ENCODE measurements at regions not wholly inside any gene's neighbourhood (a gene's known extent, or its start where the extent isn't known, plus 50 kb on each side); places are given as distances from the start of the nearest gene placed in this dataset.
"Not testable (repeated sequence)": the region's sequence is repeated elsewhere in the genome, so short reads cannot be mapped to it uniquely, and the experiment has no call there.

DNA sequence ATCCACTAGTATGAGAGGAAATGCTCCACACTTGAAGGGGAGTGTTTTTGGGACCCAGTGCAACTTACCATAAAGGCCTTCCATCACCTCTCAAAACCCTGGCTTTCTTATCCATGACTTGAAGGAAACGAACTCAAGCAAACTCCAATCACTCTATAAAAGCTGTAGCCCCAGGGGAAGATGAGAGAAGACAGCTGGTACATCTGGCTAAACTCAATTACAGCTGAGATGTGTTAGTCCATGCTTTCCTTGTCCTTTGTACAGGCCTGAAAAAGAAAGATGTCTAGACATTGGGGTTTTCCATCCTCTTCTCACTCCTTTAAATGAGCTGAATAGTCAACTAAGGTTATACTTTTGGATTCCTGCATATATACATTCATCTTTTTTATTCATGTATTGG, 89.5 kb upstream of the ANKRD30A start:
- H3K9me3 ChIP-seq (replicated peaks; ENCODE audit: insufficient read depth, low read length) = no peaks in the 10 kb centered on the region
- no peaks in the 10 kb centered on the region for H3K79me2 ChIP-seq (ENCODE audit: low read length)
- H3K9me2 ChIP-seq (replicated peaks; ENCODE audit: insufficient read depth, low read length) = no peaks in the 10 kb centered on the region
- H3F3A ChIP-seq (ENCODE audit: insufficient read depth, low read length) = no peaks in the 10 kb centered on the region
- H3K4me3 ChIP-seq (ENCODE audit: low read length) = no peak overlapping the region
- H3K27me3 ChIP-seq (replicated peaks; ENCODE audit: insufficient read depth, low read length) = no peaks in the 10 kb centered on the region
- no peak for DNase-seq
- no peak overlapping the region for H3K27ac ChIP-seq (ENCODE audit: low read length)
- H3K4me2 ChIP-seq (ENCODE audit: low read depth, low read length) = no peak overlapping the region
- H3K9ac ChIP-seq (ENCODE audit: low read length) = no peak overlapping the region
- no peaks in the 10 kb centered on the region for H3K4me1 ChIP-seq (ENCODE audit: low read length)
- no peak overlapping the region for H2AFZ ChIP-seq (ENCODE audit: low read length)
- no peaks in the 10 kb centered on the region for H3K36me3 ChIP-seq (replicated peaks; ENCODE audit: insufficient read depth, low read length)
- no peak for TF ChIP-seq EZH2 (optimal IDR thresholded peaks at IDR 0.05; ENCODE audit: low read depth, low read length)
- TF ChIP-seq EZH2phosphoT487 (IDR thresholded peaks at IDR 0.05; ENCODE audit: low read length) = no peak
- TF ChIP-seq, protein P1, sequence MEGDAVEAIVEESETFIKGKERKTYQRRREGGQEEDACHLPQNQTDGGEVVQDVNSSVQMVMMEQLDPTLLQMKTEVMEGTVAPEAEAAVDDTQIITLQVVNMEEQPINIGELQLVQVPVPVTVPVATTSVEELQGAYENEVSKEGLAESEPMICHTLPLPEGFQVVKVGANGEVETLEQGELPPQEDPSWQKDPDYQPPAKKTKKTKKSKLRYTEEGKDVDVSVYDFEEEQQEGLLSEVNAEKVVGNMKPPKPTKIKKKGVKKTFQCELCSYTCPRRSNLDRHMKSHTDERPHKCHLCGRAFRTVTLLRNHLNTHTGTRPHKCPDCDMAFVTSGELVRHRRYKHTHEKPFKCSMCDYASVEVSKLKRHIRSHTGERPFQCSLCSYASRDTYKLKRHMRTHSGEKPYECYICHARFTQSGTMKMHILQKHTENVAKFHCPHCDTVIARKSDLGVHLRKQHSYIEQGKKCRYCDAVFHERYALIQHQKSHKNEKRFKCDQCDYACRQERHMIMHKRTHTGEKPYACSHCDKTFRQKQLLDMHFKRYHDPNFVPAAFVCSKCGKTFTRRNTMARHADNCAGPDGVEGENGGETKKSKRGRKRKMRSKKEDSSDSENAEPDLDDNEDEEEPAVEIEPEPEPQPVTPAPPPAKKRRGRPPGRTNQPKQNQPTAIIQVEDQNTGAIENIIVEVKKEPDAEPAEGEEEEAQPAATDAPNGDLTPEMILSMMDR (IDR thresholded peaks at IDR 0.05; ENCODE audit: low read length) = no peak
- H4K20me1 ChIP-seq (ENCODE audit: insufficient read depth, low read length) = no peaks in the 10 kb centered on the region

DNA sequence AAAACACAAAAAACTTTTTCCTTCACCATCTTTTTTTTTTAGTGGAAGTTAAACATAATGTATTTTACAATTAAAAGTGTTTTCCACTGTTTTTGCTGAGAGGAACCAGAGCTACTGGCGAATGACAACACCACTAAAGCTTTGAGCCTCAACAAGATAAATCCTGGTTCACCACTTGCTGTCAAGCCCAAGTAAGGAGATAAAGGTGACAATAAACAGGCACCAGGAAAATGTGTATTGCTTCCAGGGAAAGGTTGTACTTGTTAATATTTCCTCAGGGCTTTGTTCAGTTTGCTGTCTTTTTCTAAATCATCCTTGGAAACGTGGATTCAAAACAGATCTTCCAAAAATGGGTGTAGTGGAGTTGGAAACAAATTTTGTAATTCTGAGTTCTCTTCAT, 109.9 kb upstream of the ANKRD30A start:
- Histone ChIP-seq H3K36me3 (replicated peaks; ENCODE audit: insufficient read depth, low read length) (no peaks in the 10 kb centered on the region), H3K27me3 (replicated peaks; ENCODE audit: insufficient read depth, low read length) (no peaks in the 10 kb centered on the region), H2AFZ (ENCODE audit: low read length) (no peak overlapping the region), H3K4me3 (ENCODE audit: low read length) (no peak overlapping the region), H3F3A (ENCODE audit: insufficient read depth, low read length) (no peaks in the 10 kb centered on the region), H3K4me1 (ENCODE audit: low read length) (no peaks in the 10 kb centered on the region), H3K79me2 (ENCODE audit: low read length) (no peaks in the 10 kb centered on the region), H3K9me3 (replicated peaks; ENCODE audit: insufficient read depth, low read length) (no peaks in the 10 kb centered on the region), H3K4me2 (ENCODE audit: low read depth, low read length) (no peak overlapping the region), H3K9me2 (replicated peaks; ENCODE audit: insufficient read depth, low read length) (no peaks in the 10 kb centered on the region), H3K9ac (ENCODE audit: low read length) (no peak overlapping the region), H3K27ac (ENCODE audit: low read length) (no peak overlapping the region), H4K20me1 (ENCODE audit: insufficient read depth, low read length) (no peaks in the 10 kb centered on the region)
- DNase-seq = no peak
- TF ChIP-seq EZH2 (optimal IDR thresholded peaks at IDR 0.05; ENCODE audit: low read depth, low read length) = no peak
- TF ChIP-seq EZH2phosphoT487 (IDR thresholded peaks at IDR 0.05; ENCODE audit: low read length) = no peak
- TF ChIP-seq, protein P1 (IDR thresholded peaks at IDR 0.05; ENCODE audit: low read length) = no peak

DNA sequence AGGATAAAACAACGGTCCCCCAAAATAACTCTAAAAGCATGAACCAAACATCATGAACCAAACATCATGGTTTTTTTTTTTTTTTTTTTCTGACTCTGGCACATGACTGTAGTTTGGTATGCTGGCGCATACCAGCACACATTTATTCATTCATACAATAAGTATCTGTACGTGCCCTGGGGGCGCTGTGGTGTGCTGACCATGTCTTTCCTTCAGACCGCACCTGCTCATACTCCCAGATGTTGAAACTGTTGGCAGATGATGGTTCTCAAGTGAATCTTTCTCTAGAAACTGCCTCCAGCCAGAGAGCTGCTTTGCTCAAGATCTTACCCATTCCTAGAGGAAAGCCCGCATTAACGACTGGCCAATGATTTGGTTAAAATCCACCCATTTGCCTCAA, 114.7 kb upstream of the ANKRD30A start:
- H3K9me2 ChIP-seq (replicated peaks; ENCODE audit: insufficient read depth, low read length) = no peaks in the 10 kb centered on the region
- H3K4me3 ChIP-seq (ENCODE audit: low read length) = no peak overlapping the region
- no peak overlapping the region for H3K4me2 ChIP-seq (ENCODE audit: low read depth, low read length)
- no peak overlapping the region for H3K9ac ChIP-seq (ENCODE audit: low read length)
- no peaks in the 10 kb centered on the region for H4K20me1 ChIP-seq (ENCODE audit: insufficient read depth, low read length)
- H3K4me1 ChIP-seq (ENCODE audit: low read length) = no peaks in the 10 kb centered on the region
- no peaks in the 10 kb centered on the region for H3K79me2 ChIP-seq (ENCODE audit: low read length)
- no peaks in the 10 kb centered on the region for H3K9me3 ChIP-seq (replicated peaks; ENCODE audit: insufficient read depth, low read length)
- H3F3A ChIP-seq (ENCODE audit: insufficient read depth, low read length) = no peaks in the 10 kb centered on the region
- no peaks in the 10 kb centered on the region for H3K36me3 ChIP-seq (replicated peaks; ENCODE audit: insufficient read depth, low read length)
- no peak overlapping the region for H2AFZ ChIP-seq (ENCODE audit: low read length)
- DNase-seq = no peak
- H3K27ac ChIP-seq (ENCODE audit: low read length) = no peak overlapping the region
- H3K27me3 ChIP-seq (replicated peaks; ENCODE audit: insufficient read depth, low read length) = no peaks in the 10 kb centered on the region
- TF ChIP-seq EZH2phosphoT487 (IDR thresholded peaks at IDR 0.05; ENCODE audit: low read length) = no peak
- TF ChIP-seq EZH2 (optimal IDR thresholded peaks at IDR 0.05; ENCODE audit: low read depth, low read length) = no peak
- TF ChIP-seq, protein P1 (IDR thresholded peaks at IDR 0.05; ENCODE audit: low read length) = no peak

GRCh38 chr10:37008276-37008675, 117.1 kb upstream of the ANKRD30A start:
- not testable (repeated sequence) for H3K79me2 ChIP-seq (ENCODE audit: low read length); H3F3A ChIP-seq (ENCODE audit: insufficient read depth, low read length); H3K9ac ChIP-seq (ENCODE audit: low read length); H3K4me2 ChIP-seq (ENCODE audit: low read depth, low read length); H2AFZ ChIP-seq (ENCODE audit: low read length); H3K27me3 ChIP-seq (replicated peaks; ENCODE audit: insufficient read depth, low read length); H3K4me3 ChIP-seq (ENCODE audit: low read length); DNase-seq; H4K20me1 ChIP-seq (ENCODE audit: insufficient read depth, low read length); H3K4me1 ChIP-seq (ENCODE audit: low read length); H3K9me2 ChIP-seq (replicated peaks; ENCODE audit: insufficient read depth, low read length); H3K36me3 ChIP-seq (replicated peaks; ENCODE audit: insufficient read depth, low read length); H3K9me3 ChIP-seq (replicated peaks; ENCODE audit: insufficient read depth, low read length); H3K27ac ChIP-seq (ENCODE audit: low read length)

All from MM.1S (cell line).